HepG2 (cell line): ENCODE measurements at regions not wholly inside any gene's neighbourhood (a gene's known extent, or its start where the extent isn't known, plus 50 kb on each side); places are given as distances from the start of the nearest gene placed in this dataset.

ENCODE experiments used
- ATF3 ChIP-seq: sonication (generic); formaldehyde crosslinking; IDR thresholded peaks from 2 replicates; pipeline ENCODE4 v1.4.0; 2020; ENCODE audit warnings: missing genetic modification reagents
- DRAP1 ChIP-seq: IDR thresholded peaks from 2 replicates; pipeline ENCODE4 v1.6.1; 2016; ENCODE audit warnings: missing genetic modification reagents, missing compliant biosample characterization
- HCFC1 ChIP-seq: fragments of 150-350 bp; IDR thresholded peaks from 2 replicates; pipeline ENCODE4 v1.6.1; 2014; ENCODE audit warnings: low read depth, low read length
- HES4 ChIP-seq: sonication (generic); formaldehyde crosslinking; IDR thresholded peaks from 2 replicates; pipeline ENCODE4 v1.9.0; 2021; ENCODE audit warnings: mild to moderate bottlenecking, missing genetic modification reagents, borderline replicate concordance
- HOMEZ ChIP-seq: IDR thresholded peaks from 2 replicates; pipeline ENCODE4 v1.6.1; 2016; ENCODE audit warnings: low read depth
- KAT8 ChIP-seq: IDR thresholded peaks from 2 replicates; pipeline ENCODE4 v1.6.1; 2016; ENCODE audit warnings: missing genetic modification reagents, missing compliant biosample characterization
- KLF12 ChIP-seq: sonication (generic); formaldehyde crosslinking; IDR thresholded peaks from 2 replicates; pipeline ENCODE4 v1.4.0; 2020; ENCODE audit warnings: missing genetic modification reagents, borderline replicate concordance
- KLF15 ChIP-seq: sonication (generic); formaldehyde crosslinking; IDR thresholded peaks from 2 replicates; pipeline ENCODE4 v1.8.1; 2023; ENCODE audit warnings: borderline replicate concordance, mild to moderate bottlenecking, inconsistent platforms, missing genetic modification reagents, mixed read lengths
- MAFK ChIP-seq, 2 experiments: IDR thresholded peaks in 1 of 2; conservative IDR thresholded peaks in 1 of 2; 2 replicates each; pipeline ENCODE4 v1.6.1; 2011; ENCODE audit warnings: improper control_type of control experiment in 2 of 2, low read length in 2 of 2
- MIXL1 ChIP-seq: IDR thresholded peaks from 2 replicates; pipeline ENCODE4 v1.6.1; 2016
- PAXIP1 ChIP-seq: sonication (generic); formaldehyde crosslinking; conservative IDR thresholded peaks from 2 replicates; pipeline ENCODE4 v1.4.0; 2020; ENCODE audit warnings: mild to moderate bottlenecking, missing genetic modification reagents, moderate library complexity
- PHF21A ChIP-seq: sonication (generic); formaldehyde crosslinking; IDR thresholded peaks from 2 replicates; pipeline ENCODE4 v1.5.0; 2020; ENCODE audit warnings: mild to moderate bottlenecking, missing genetic modification reagents
- POLR2AphosphoS5 ChIP-seq: IDR thresholded peaks from 2 replicates; pipeline ENCODE4 v1.6.1; 2012; ENCODE audit warnings: low read depth, low read length
- SALL1 ChIP-seq: sonication (generic); formaldehyde crosslinking; IDR thresholded peaks from 2 replicates; pipeline ENCODE4 v1.8.0; 2022; ENCODE audit warnings: mild to moderate bottlenecking, missing genetic modification reagents
- SIX1 ChIP-seq: sonication (generic); formaldehyde crosslinking; IDR thresholded peaks from 2 replicates; pipeline ENCODE4 v1.4.0; 2020; ENCODE audit warnings: missing genetic modification reagents, borderline replicate concordance
- SPEN ChIP-seq: sonication (generic); formaldehyde crosslinking; IDR thresholded peaks from 2 replicates; pipeline ENCODE4 v1.5.1; 2020; ENCODE audit warnings: low read depth, mild to moderate bottlenecking, missing genetic modification reagents
- ZMYM2 ChIP-seq: sonication (generic); formaldehyde crosslinking; IDR thresholded peaks from 2 replicates; pipeline ENCODE4 v1.8.0; 2022; ENCODE audit warnings: mild to moderate bottlenecking, missing genetic modification reagents
- ZNF343 ChIP-seq: sonication (generic); formaldehyde crosslinking; IDR thresholded peaks from 2 replicates; pipeline ENCODE4 v1.4.0; 2020; ENCODE audit warnings: mild to moderate bottlenecking, missing genetic modification reagents
- ZNF513 ChIP-seq: sonication (generic); formaldehyde crosslinking; conservative IDR thresholded peaks from 2 replicates; pipeline ENCODE4 v1.5.0; 2020; ENCODE audit warnings: missing genetic modification reagents
- ZNF781 ChIP-seq: sonication (generic); formaldehyde crosslinking; IDR thresholded peaks from 2 replicates; pipeline ENCODE4 v1.5.1; 2020; ENCODE audit warnings: borderline replicate concordance, mild to moderate bottlenecking, missing genetic modification reagents; ENCODE audit errors: not compliant biosample characterization
- ZNF784 ChIP-seq: sonication (generic); formaldehyde crosslinking; IDR thresholded peaks from 2 replicates; pipeline ENCODE4 v1.5.1; 2020; ENCODE audit warnings: missing genetic modification reagents, mild to moderate bottlenecking, borderline replicate concordance
- ZNF790 ChIP-seq: sonication (generic); formaldehyde crosslinking; IDR thresholded peaks from 2 replicates; pipeline ENCODE4 v1.8.0; 2022; ENCODE audit warnings: missing genetic modification reagents, mild to moderate bottlenecking, borderline replicate concordance
- ZNF850 ChIP-seq: sonication (generic); formaldehyde crosslinking; conservative IDR thresholded peaks from 2 replicates; pipeline ENCODE4 v1.9.0; 2021; ENCODE audit warnings: mild to moderate bottlenecking, missing genetic modification reagents
- ZSCAN25 ChIP-seq: sonication (generic); formaldehyde crosslinking; IDR thresholded peaks from 2 replicates; pipeline ENCODE4 v1.8.0; 2022; ENCODE audit warnings: mild to moderate bottlenecking, missing genetic modification reagents

- TF ChIP-seq DRAP1 (CRISPR knock-in tag) (peak; percentile 12; the same call in 1 of the 2 replicates), POLR2AphosphoS5 (no peak), SALL1 (CRISPR knock-in tag) (peak; percentile 76), ZNF790 (CRISPR knock-in tag) (no peak), KLF15 (no peak), HES4 (CRISPR knock-in tag) (no peak), ZNF513 (CRISPR knock-in tag) (no peak), KAT8 (CRISPR knock-in tag) (peak; percentile 36; the same call in 1 of the 2 replicates), PAXIP1 (CRISPR knock-in tag) (peak; percentile 71), MIXL1 (CRISPR knock-in tag) (peak; percentile 85), HOMEZ (CRISPR knock-in tag) (peak; percentile 75; the same call in 1 of the 2 replicates), ZSCAN25 (CRISPR knock-in tag) (no peak), SPEN (CRISPR knock-in tag) (no peak), ZNF784 (CRISPR knock-in tag) (no peak), ATF3 (CRISPR knock-in tag) (peak; percentile 89), SIX1 (CRISPR knock-in tag) (0 out of 2 replicates have a peak, but pooled peaks have one; percentile 13), ZNF850 (CRISPR knock-in tag) (no peak), PHF21A (CRISPR knock-in tag) (peak; percentile 18; the same call in 1 of the 2 replicates), HCFC1 (no peak), KLF12 (no peak), ZNF781 (no peak), MAFK (conservative IDR thresholded peaks at IDR 0.05 in 1 of 2, IDR thresholded peaks at IDR 0.05 in 1 of 2; ENCODE audit: low read length in 2 of 2) (peak; percentile 50 to 53; a peak in 3 of 4 replicates), ZNF343 (CRISPR knock-in tag) (no peak), ZMYM2 (CRISPR knock-in tag) (peak; percentile 58; the same call in 1 of the 2 replicates)
Observed at GRCh38 chr5:74946471-74946870, 80.3 kb upstream of the FAM169A start (continued).
